ENCODE measurements at regions not wholly inside any gene's neighbourhood (a gene's known extent, or its start where the extent isn't known, plus 50 kb on each side); places are given as distances from the start of the nearest gene placed in this dataset.

- Histone ChIP-seq H2AFZ (ENCODE audit: low read length) (no peak overlapping the region), H3K79me2 (ENCODE audit: insufficient read depth, low read length) (no peaks in the 10 kb centered on the region), H3K36me3 (replicated peaks in 1 of 2; ENCODE audit: control insufficient read depth in 1 of 2, insufficient read depth in 2 of 2, low read length in 2 of 2) (no peaks in the 10 kb centered on the region), H3K9me3 (ENCODE audit: low read length) (peaks cover 7% of the 10 kb centered on the region), H3K4me3 (replicated peaks in 1 of 3; ENCODE audit: insufficient read depth in 1 of 3, low read depth in 2 of 3, low read length in 3 of 3) (no peak overlapping the region), H3K9ac (ENCODE audit: insufficient read depth, low read depth, low read length) (no peak overlapping the region), H3K4me2 (ENCODE audit: low read depth, low read length) (no peak overlapping the region), H3K4me1 (ENCODE audit: insufficient read depth, low read length) (no peaks in the 10 kb centered on the region), H4K20me1 (ENCODE audit: insufficient read depth, low read length) (no peaks in the 10 kb centered on the region), H3K27ac (ENCODE audit: extremely low read length, insufficient read depth, low read length) (no peak overlapping the region), H3K27me3 (ENCODE audit: control insufficient read depth in 1 of 2, insufficient read depth in 2 of 2, low read length in 2 of 2) (no peaks in the 10 kb centered on the region; a peak in 1 of 5 replicates)
- POLR2A ChIA-PET = no interaction called here
- intact Hi-C loops (cut with micrococcal nuclease; ENCODE audit: unreplicated experiment) = no loop called here
- FAIRE-seq (peak; percentile 30), ATAC-seq (no peak), DNase-seq (ENCODE audit: low spot score) (no peak)
- TF ChIP-seq MNT (IDR thresholded peaks at IDR 0.05) (peak; percentile 89), IKZF1 (IDR thresholded peaks at IDR 0.05) (0 out of 2 replicates have a peak, but pooled peaks have one; percentile 43), ZNF282 (IDR thresholded peaks at IDR 0.05; ENCODE audit: partially characterized antibody) (peak; percentile 87), ZNF724P (CRISPR knock-in tag; IDR thresholded peaks at IDR 0.05; ENCODE audit: borderline replicate concordance) (no peak), ZNF274 (CRISPR knock-in tag; IDR thresholded peaks at IDR 0.05) (no peak), NBN (conservative IDR thresholded peaks at IDR 0.05) (peak; percentile 85; the same call in 1 of the 2 replicates), ZNF446 (CRISPR knock-in tag; IDR thresholded peaks at IDR 0.05) (no peak), KDM3A (CRISPR knock-in tag; IDR thresholded peaks at IDR 0.05; ENCODE audit: low read depth) (no peak), ZNF207 (IDR thresholded peaks at IDR 0.05; ENCODE audit: borderline replicate concordance) (peak; percentile 77; the same call in 1 of the 2 replicates), FOSL2 (CRISPR knock-in tag; IDR thresholded peaks at IDR 0.05) (no peak), ZNF891 (CRISPR knock-in tag; IDR thresholded peaks at IDR 0.05) (no peak), MYNN (CRISPR knock-in tag; IDR thresholded peaks at IDR 0.05; ENCODE audit: low read depth) (no peak), FOXK2 (IDR thresholded peaks at IDR 0.05) (0 out of 2 replicates have a peak, but pooled peaks have one; percentile 7)
- 56% methylated on average over 3 of the region's 3 CpGs for WGBS (ENCODE audit: low lambda C conversion rate)
- no TSS peak for BruUV-seq (replicated peaks)
- in situ Hi-C loops (cut with HindIII; ENCODE audit: extremely low pct_ligation_motif_present, low pct_unique_long_range_greater_than_20kb) = no loop called here
- CTCF ChIA-PET (ENCODE audit: low intra/inter-chr PET ratio, low total read pairs) = no interaction called here
Observed at GRCh38 chr16:17729820-17730219, 259.1 kb upstream of the XYLT1 start.

All from HepG2 (cell line).